ENCODE measurements at regions not wholly inside any gene's neighbourhood (a gene's known extent, or its start where the extent isn't known, plus 50 kb on each side); places are given as distances from the start of the nearest gene placed in this dataset.
"Not testable (repeated sequence)": the region's sequence is repeated elsewhere in the genome, so short reads cannot be mapped to it uniquely, and the experiment has no call there.

DNA sequence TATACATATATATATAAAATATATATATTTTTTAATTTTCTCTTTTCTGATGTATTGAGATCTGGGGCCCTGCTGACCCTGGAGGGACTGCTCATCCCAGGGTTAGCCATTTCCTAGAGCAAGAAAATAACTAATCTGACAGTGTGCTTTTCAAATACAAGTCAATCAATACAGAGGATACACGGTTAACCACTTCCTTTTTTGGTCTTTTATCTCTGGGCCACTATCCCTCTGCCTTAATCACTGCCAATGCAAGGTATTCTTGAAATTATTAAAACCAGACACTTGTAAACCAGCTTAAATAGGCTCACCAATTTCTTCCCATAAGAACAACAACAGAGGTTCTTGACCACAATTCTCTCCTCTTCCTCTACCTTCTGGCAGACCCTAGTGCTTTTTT lies 133.6 kb downstream of the SPIN4 start:
- TF ChIP-seq POLR2AphosphoS5, POLR2A, CTCF (IDR thresholded peaks at IDR 0.05): not testable (repeated sequence)

Data from upper lobe of left lung (tissue), 4 donors.